Prostate gland (tissue), 2 donors: ENCODE measurements at regions not wholly inside any gene's neighbourhood (a gene's known extent, or its start where the extent isn't known, plus 50 kb on each side); places are given as distances from the start of the nearest gene placed in this dataset.

Experiments
- POLR2A ChIP-seq: fragments of 450-650 bp; IDR thresholded peaks from one replicate; pipeline ENCODE4 v1.6.1; 2016; ENCODE audit warnings: antibody characterized with exemption, mild to moderate bottlenecking
- POLR2AphosphoS5 ChIP-seq: sonication (generic); formaldehyde crosslinking; IDR thresholded peaks from one replicate; pipeline ENCODE4 v1.6.1; 2017; ENCODE audit warnings: antibody characterized with exemption
- TF ChIP-seq, protein P1 (sequence below), 4 experiments: fragments of 200-600 bp in 2 of 4; fragments of 450-650 bp in 2 of 4; sonication (generic) in 2 of 4; IDR thresholded peaks; 1 replicate in 3 of 4; 2 replicates in 1 of 4; pipeline ENCODE4 v1.5.1; 2016 to 2019; ENCODE audit warnings: antibody characterized with exemption in 4 of 4, mild to moderate bottlenecking in 2 of 4, moderate library complexity in 2 of 4

DNA sequence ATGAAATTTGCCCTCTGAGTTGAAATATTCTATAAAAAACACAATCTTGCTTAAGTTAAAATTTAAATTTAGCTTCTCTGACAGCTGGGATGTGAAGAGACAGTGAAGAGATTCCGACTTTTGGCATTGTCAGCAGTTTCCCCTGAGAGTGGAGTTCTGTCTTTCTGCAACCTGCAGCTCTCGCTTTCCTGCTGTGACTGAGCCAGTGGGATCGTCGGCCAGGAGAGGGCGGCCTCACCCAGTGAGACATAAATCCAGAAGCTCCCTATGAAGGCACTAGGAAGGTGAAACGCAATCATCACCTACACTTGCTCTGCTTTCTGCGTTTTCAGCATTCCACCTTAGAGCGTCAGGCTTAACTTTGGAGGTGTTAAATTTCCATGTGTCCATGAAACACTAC is 75.4 kb upstream of the HNMT start:
- TF ChIP-seq, protein P1, sequence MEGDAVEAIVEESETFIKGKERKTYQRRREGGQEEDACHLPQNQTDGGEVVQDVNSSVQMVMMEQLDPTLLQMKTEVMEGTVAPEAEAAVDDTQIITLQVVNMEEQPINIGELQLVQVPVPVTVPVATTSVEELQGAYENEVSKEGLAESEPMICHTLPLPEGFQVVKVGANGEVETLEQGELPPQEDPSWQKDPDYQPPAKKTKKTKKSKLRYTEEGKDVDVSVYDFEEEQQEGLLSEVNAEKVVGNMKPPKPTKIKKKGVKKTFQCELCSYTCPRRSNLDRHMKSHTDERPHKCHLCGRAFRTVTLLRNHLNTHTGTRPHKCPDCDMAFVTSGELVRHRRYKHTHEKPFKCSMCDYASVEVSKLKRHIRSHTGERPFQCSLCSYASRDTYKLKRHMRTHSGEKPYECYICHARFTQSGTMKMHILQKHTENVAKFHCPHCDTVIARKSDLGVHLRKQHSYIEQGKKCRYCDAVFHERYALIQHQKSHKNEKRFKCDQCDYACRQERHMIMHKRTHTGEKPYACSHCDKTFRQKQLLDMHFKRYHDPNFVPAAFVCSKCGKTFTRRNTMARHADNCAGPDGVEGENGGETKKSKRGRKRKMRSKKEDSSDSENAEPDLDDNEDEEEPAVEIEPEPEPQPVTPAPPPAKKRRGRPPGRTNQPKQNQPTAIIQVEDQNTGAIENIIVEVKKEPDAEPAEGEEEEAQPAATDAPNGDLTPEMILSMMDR (IDR thresholded peaks at IDR 0.05), result peak in 1 of 4 experiments; percentile 37
- no peak for TF ChIP-seq POLR2A
- TF ChIP-seq POLR2AphosphoS5, result no peak
